OCI-LY7 (cell line): ENCODE measurements at regions not wholly inside any gene's neighbourhood (a gene's known extent, or its start where the extent isn't known, plus 50 kb on each side); places are given as distances from the start of the nearest gene placed in this dataset.
A peak's percentile ranks its signal among the peaks of the same experiment; 100 is the strongest.

Source experiments
- BruUV-seq: library from RNA; stranded (reverse); fragments of 400-500 nt; replicated peaks from 2 replicates; lab custom pipeline; 2021; lab: Mats Ljungman, UMichigan
- CTCF ChIA-PET: fragments of 300-600 bp; sonication (Branson Sonifier 250); formaldehyde crosslinking; loops from one replicate; lab custom pipeline; 2022; ENCODE audit warnings: antibody characterized with exemption; ENCODE audit not compliant: unreplicated experiment; lab: Charles Lee
- POLR2A ChIA-PET: fragments of 300-600 bp; sonication (Branson Sonifier 250); formaldehyde crosslinking; loops from one replicate; lab custom pipeline; 2022; ENCODE audit warnings: antibody characterized with exemption; lab: Charles Lee
- DNase-seq: peaks from one replicate; pipeline ENCODE4 v3.0.0-alpha.2; 2015; ENCODE audit warnings: low spot score
- H2AFZ ChIP-seq: fragments of 200-600 bp; sonication (generic), shearing (Covaris generic); 2 replicates; pipeline ENCODE4 v1.6.1; 2014; ENCODE audit warnings: mild to moderate bottlenecking, antibody characterized with exemption, low read length, moderate library complexity
- H3K27ac ChIP-seq: fragments of 200-600 bp; sonication (generic); 2 replicates; pipeline ENCODE4 v1.5.1; 2014; ENCODE audit warnings: mixed run types, low read depth, mild to moderate bottlenecking, moderate library complexity, low read length, inconsistent platforms; ENCODE audit not compliant: poor library complexity, severe bottlenecking
- H3K36me3 ChIP-seq: fragments of 200-600 bp; sonication (generic); 2 replicates; pipeline ENCODE4 v1.6.1; 2014; ENCODE audit warnings: mild to moderate bottlenecking, antibody characterized with exemption, low read length, moderate library complexity, mixed read lengths; ENCODE audit not compliant: insufficient read depth
- H3K4me1 ChIP-seq: fragments of 200-600 bp; sonication (generic); 2 replicates; pipeline ENCODE4 v1.5.1; 2014; ENCODE audit warnings: mild to moderate bottlenecking, low read length; ENCODE audit not compliant: insufficient read depth, poor library complexity, severe bottlenecking
- H3K4me2 ChIP-seq: fragments of 200-600 bp; sonication (generic); 2 replicates; pipeline ENCODE4 v1.6.1; 2014; ENCODE audit warnings: mild to moderate bottlenecking, low read length
- H3K4me3 ChIP-seq: fragments of 200-600 bp; sonication (generic); 2 replicates; pipeline ENCODE4 v1.5.1; 2014; ENCODE audit warnings: mild to moderate bottlenecking, low read depth, low read length; ENCODE audit not compliant: poor library complexity, severe bottlenecking
- H3K79me2 ChIP-seq: fragments of 200-600 bp; sonication (generic); 2 replicates; pipeline ENCODE4 v1.6.1; 2016; ENCODE audit warnings: low read depth, mild to moderate bottlenecking, low read length, moderate library complexity, mixed read lengths; ENCODE audit not compliant: insufficient read depth
- H3K9me2 ChIP-seq: fragments of 200-600 bp; sonication (generic); 2 replicates; pipeline ENCODE4 v1.6.1; 2016; ENCODE audit warnings: mild to moderate bottlenecking, low read length, mixed read lengths; ENCODE audit not compliant: insufficient read depth
- H3K9me3 ChIP-seq: fragments of 200-600 bp; sonication (generic); 2 replicates; pipeline ENCODE4 v1.6.1; 2014; ENCODE audit warnings: mild to moderate bottlenecking, mixed run types, low read length, mixed read lengths
- H4K20me1 ChIP-seq: fragments of 200-600 bp; sonication (generic); 2 replicates; pipeline ENCODE4 v1.6.1; 2014; ENCODE audit warnings: mild to moderate bottlenecking, antibody characterized with exemption, low read length, moderate library complexity, mixed read lengths; ENCODE audit not compliant: insufficient read depth
- CTCF ChIP-seq: fragments of 200-600 bp; sonication (generic); conservative IDR thresholded peaks from 2 replicates; pipeline ENCODE4 v1.5.1; 2014; ENCODE audit warnings: mild to moderate bottlenecking, antibody characterized with exemption, low read length, moderate library complexity, mixed read lengths
- EZH2phosphoT487 ChIP-seq: fragments of 200-600 bp; sonication (generic); IDR thresholded peaks from 2 replicates; pipeline ENCODE4 v1.6.1; 2018; ENCODE audit warnings: low read depth, borderline replicate concordance, mild to moderate bottlenecking, mixed run types, antibody characterized with exemption, low read length, moderate library complexity, mixed read lengths
- intact Hi-C: fragments of 100-400 bp; cut with micrococcal nuclease; formaldehyde crosslinking; loops from one replicate; pipeline ENCODE4 v1.10.0; 2022; ENCODE audit not compliant: unreplicated experiment

GRCh38 chr1:70528590-70529333 lies 117.7 kb downstream of the CTH start:
- Histone ChIP-seq H3K4me3 (no peak overlapping the region), H3K36me3 (no peaks in the 10 kb centered on the region), H3K27ac (no peak overlapping the region), H3K4me1 (no peaks in the 10 kb centered on the region), H3K4me2 (no peak overlapping the region), H3K9me2 (no peaks in the 10 kb centered on the region), H3K79me2 (no peaks in the 10 kb centered on the region), H3K9me3 (no peaks in the 10 kb centered on the region), H4K20me1 (no peaks in the 10 kb centered on the region), H2AFZ (no peak overlapping the region)
- POLR2A ChIA-PET, result no interaction called here
- no TSS peak for BruUV-seq
- CTCF ChIA-PET, result no interaction called here
- peak; percentile 69 for TF ChIP-seq CTCF
- TF ChIP-seq EZH2phosphoT487, result no peak
- peak; percentile 26 for DNase-seq
- intact Hi-C loops, result loop anchor here (2.0 kb wide), 1 partner anchor 522 kb away; no protein-coding TSS in a partner anchor

GRCh38 chr1:70536708-70537366 lies 125.8 kb downstream of the CTH start:
- H3K79me2 ChIP-seq, result no peaks in the 10 kb centered on the region
- POLR2A ChIA-PET, result no interaction called here
- intact Hi-C loops, result no loop called here
- H3K4me3 ChIP-seq, result no peak overlapping the region
- no peak for DNase-seq
- H2AFZ ChIP-seq, result no peak overlapping the region
- no peak overlapping the region for H3K27ac ChIP-seq
- H3K4me2 ChIP-seq, result no peak overlapping the region
- H4K20me1 ChIP-seq, result no peaks in the 10 kb centered on the region
- no peak for TF ChIP-seq EZH2phosphoT487
- no peak for TF ChIP-seq CTCF
- no peaks in the 10 kb centered on the region for H3K36me3 ChIP-seq
- H3K4me1 ChIP-seq, result no peaks in the 10 kb centered on the region
- H3K9me2 ChIP-seq, result no peaks in the 10 kb centered on the region
- H3K9me3 ChIP-seq, result no peaks in the 10 kb centered on the region
- CTCF ChIA-PET, result no interaction called here
- no TSS peak for BruUV-seq

GRCh38 chr1:70537788-70538187 lies 126.7 kb downstream of the CTH start:
- H3K36me3 ChIP-seq, result no peaks in the 10 kb centered on the region
- no peak for DNase-seq
- no peaks in the 10 kb centered on the region for H3K79me2 ChIP-seq
- intact Hi-C loops, result no loop called here
- no peaks in the 10 kb centered on the region for H3K9me3 ChIP-seq
- no peaks in the 10 kb centered on the region for H3K9me2 ChIP-seq
- no peaks in the 10 kb centered on the region for H3K4me1 ChIP-seq
- H2AFZ ChIP-seq, result no peak overlapping the region
- no peak overlapping the region for H3K4me2 ChIP-seq
- ChIA-PET POLR2A (no interaction called here), CTCF (no interaction called here)
- no TSS peak for BruUV-seq
- H4K20me1 ChIP-seq, result no peaks in the 10 kb centered on the region
- H3K27ac ChIP-seq, result no peak overlapping the region
- TF ChIP-seq EZH2phosphoT487, result no peak
- no peak for TF ChIP-seq CTCF
- no peak overlapping the region for H3K4me3 ChIP-seq
